H9 (cell line): ENCODE measurements at regions not wholly inside any gene's neighbourhood (a gene's known extent, or its start where the extent isn't known, plus 50 kb on each side); places are given as distances from the start of the nearest gene placed in this dataset.

Experiments used
- DNase-seq: peaks from one replicate; pipeline ENCODE4 v3.0.0-alpha.2; 2017
- H2AFZ ChIP-seq: one replicate; pipeline ENCODE4 v1.6.1; 2013; ENCODE audit warnings: mild to moderate bottlenecking, low read length, control low read depth, moderate library complexity
- H2AK5ac ChIP-seq: 2 replicates; pipeline ENCODE4 v1.6.1; 2013; ENCODE audit warnings: low read length, control low read depth, mixed read lengths; ENCODE audit not compliant: insufficient read length
- H2BK120ac ChIP-seq: one replicate; pipeline ENCODE4 v1.6.1; 2013; ENCODE audit warnings: low read depth, mild to moderate bottlenecking, low read length, control low read depth, inconsistent platforms; ENCODE audit not compliant: poor library complexity, severe bottlenecking
- H2BK12ac ChIP-seq: 2 replicates; pipeline ENCODE4 v1.6.1; 2013; ENCODE audit warnings: low read length, control low read depth, mixed read lengths, low read depth; ENCODE audit not compliant: insufficient read length
- H2BK15ac ChIP-seq: 2 replicates; pipeline ENCODE4 v1.6.1; 2013; ENCODE audit warnings: low read depth, low read length, control low read depth
- H2BK20ac ChIP-seq: one replicate; pipeline ENCODE4 v1.6.1; 2013; ENCODE audit warnings: low read depth, mild to moderate bottlenecking, low read length, control low read depth, inconsistent platforms; ENCODE audit not compliant: poor library complexity, severe bottlenecking
- H2BK5ac ChIP-seq: 2 replicates; pipeline ENCODE4 v1.6.1; 2013; ENCODE audit warnings: low read length, control low read depth, mixed read lengths; ENCODE audit not compliant: insufficient read length
- H3K14ac ChIP-seq: 2 replicates; pipeline ENCODE4 v1.6.1; 2013; ENCODE audit warnings: low read length, control low read depth; ENCODE audit not compliant: insufficient read depth
- H3K18ac ChIP-seq: 2 replicates; pipeline ENCODE4 v1.6.1; 2013; ENCODE audit warnings: low read depth, mild to moderate bottlenecking, mixed read lengths, low read length, control low read depth; ENCODE audit not compliant: insufficient read length
- H3K23ac ChIP-seq: 2 replicates; pipeline ENCODE4 v1.6.1; 2013; ENCODE audit warnings: low read length, control low read depth, mixed read lengths, low read depth; ENCODE audit not compliant: insufficient read length
- H3K23me2 ChIP-seq: 2 replicates; pipeline ENCODE4 v1.6.1; 2013; ENCODE audit warnings: low read depth, mild to moderate bottlenecking, mixed read lengths, low read length, control low read depth; ENCODE audit not compliant: insufficient read length, poor library complexity, severe bottlenecking
- H3K27ac ChIP-seq: 2 replicates; pipeline ENCODE4 v1.5.1; 2013; ENCODE audit warnings: low read length, control low read depth, mixed read lengths, low read depth; ENCODE audit not compliant: insufficient read length
- H3K27me3 ChIP-seq: 2 replicates; pipeline ENCODE4 v1.6.1; 2013; ENCODE audit warnings: low read length, control low read depth, inconsistent platforms; ENCODE audit not compliant: insufficient read depth
- H3K4ac ChIP-seq: 2 replicates; pipeline ENCODE4 v1.6.1; 2013; ENCODE audit warnings: low read depth, mild to moderate bottlenecking, control low read depth, inconsistent platforms, low read length, moderate library complexity
- H3K4me1 ChIP-seq: 2 replicates; pipeline ENCODE4 v1.6.1; 2013; ENCODE audit warnings: low read length, control low read depth, inconsistent platforms; ENCODE audit not compliant: insufficient read depth
- H3K4me2 ChIP-seq: 2 replicates; pipeline ENCODE4 v1.6.1; 2013; ENCODE audit warnings: low read length, control low read depth, mixed read lengths; ENCODE audit not compliant: insufficient read length, insufficient read depth
- H3K56ac ChIP-seq: 2 replicates; pipeline ENCODE4 v1.6.1; 2013; ENCODE audit warnings: low read depth, mild to moderate bottlenecking, mixed read lengths, low read length, control low read depth; ENCODE audit not compliant: insufficient read length
- H3K79me1 ChIP-seq: 2 replicates; pipeline ENCODE4 v1.6.1; 2013; ENCODE audit warnings: low read depth, mild to moderate bottlenecking, moderate library complexity, low read length, control low read depth, inconsistent platforms; ENCODE audit not compliant: insufficient read depth, poor library complexity, severe bottlenecking
- H3K79me2 ChIP-seq: 2 replicates; pipeline ENCODE4 v1.6.1; 2013; ENCODE audit warnings: low read length, control low read depth, inconsistent platforms; ENCODE audit not compliant: insufficient read depth
- H3K9ac ChIP-seq: 2 replicates; pipeline ENCODE4 v1.6.1; 2013; ENCODE audit warnings: low read length, control low read depth, mixed read lengths; ENCODE audit not compliant: insufficient read length; ENCODE audit errors: extremely low read depth
- H3K9me3 ChIP-seq: one replicate; pipeline ENCODE4 v1.6.1; 2013; ENCODE audit warnings: low read depth, low read length, inconsistent platforms; ENCODE audit not compliant: control insufficient read depth
- H3T11ph ChIP-seq: one replicate; pipeline ENCODE4 v1.6.1; 2013; ENCODE audit warnings: mild to moderate bottlenecking, low read length, control low read depth, inconsistent platforms
- H4K20me1 ChIP-seq: one replicate; pipeline ENCODE4 v1.6.1; 2013; ENCODE audit not compliant: control insufficient read depth, insufficient read length, insufficient read depth
- H4K5ac ChIP-seq: 2 replicates; pipeline ENCODE4 v1.6.1; 2013; ENCODE audit warnings: low read depth, mild to moderate bottlenecking, mixed read lengths, low read length, control low read depth; ENCODE audit not compliant: insufficient read length
- H4K8ac ChIP-seq: replicated peaks from 2 replicates; pipeline ENCODE4 v1.6.1; 2013; ENCODE audit warnings: low read length, control low read depth, mixed read lengths, low read depth; ENCODE audit not compliant: insufficient read length
- H4K91ac ChIP-seq: 2 replicates; pipeline ENCODE4 v1.6.1; 2013; ENCODE audit warnings: low read depth, mild to moderate bottlenecking, moderate library complexity, mixed read lengths, low read length, control low read depth; ENCODE audit not compliant: insufficient read length
- H3K27ac Mint-ChIP-seq, 3 experiments: 2 replicates in 2 of 3; 3 replicates in 1 of 3; pipeline ENCODE4 v1.8.0; 2020 to 2021; ENCODE audit warnings: mixed read lengths in 3 of 3, mild to moderate bottlenecking in 1 of 3, moderate library complexity in 1 of 3
- H3K27me3 Mint-ChIP-seq: 2 replicates; pipeline ENCODE4 v1.8.0; 2021; ENCODE audit warnings: low read depth, mild to moderate bottlenecking, moderate library complexity, mixed read lengths
- H3K36me3 Mint-ChIP-seq, 3 experiments: 2 replicates in 2 of 3; 3 replicates in 1 of 3; pipeline ENCODE4 v1.8.0; 2020 to 2021; ENCODE audit warnings: low read depth in 3 of 3, mixed read lengths in 3 of 3; ENCODE audit not compliant: insufficient read depth in 1 of 3
- H3K4me1 Mint-ChIP-seq, 2 experiments: 2 replicates each; pipeline ENCODE4 v1.8.0; 2020; ENCODE audit warnings: mixed read lengths in 2 of 2
- H3K4me3 Mint-ChIP-seq, 2 experiments: 2 replicates in 1 of 2; 3 replicates in 1 of 2; pipeline ENCODE4 v1.8.0; 2020 to 2021; ENCODE audit warnings: mild to moderate bottlenecking in 2 of 2, mixed read lengths in 2 of 2, moderate library complexity in 1 of 2
- H3K9me3 Mint-ChIP-seq, 2 experiments: 2 replicates in 1 of 2; 3 replicates in 1 of 2; pipeline ENCODE4 v1.8.0; 2020; ENCODE audit warnings: mild to moderate bottlenecking in 2 of 2, mixed read lengths in 2 of 2, moderate library complexity in 1 of 2
- WGBS: extraction: QIAGEN DNeasy Blood & Tissue Kit; methylation state at CpG from one replicate; pipeline ENCODE4 v1.1.7; 2013; ENCODE audit warnings: missing lambda C conversion rate, low lambda C conversion rate, mixed read lengths; ENCODE audit not compliant: insufficient read length; ENCODE audit errors: extremely low coverage; 5-methylcytosine and 5-hydroxymethylcytosine counted together
- TF ChIP-seq, protein P1 (sequence below): fragments of 200-600 bp; sonication (generic); conservative IDR thresholded peaks from 3 replicates; pipeline ENCODE4 v1.8.0; 2021; ENCODE audit warnings: antibody characterized with exemption, mild to moderate bottlenecking

DNA sequence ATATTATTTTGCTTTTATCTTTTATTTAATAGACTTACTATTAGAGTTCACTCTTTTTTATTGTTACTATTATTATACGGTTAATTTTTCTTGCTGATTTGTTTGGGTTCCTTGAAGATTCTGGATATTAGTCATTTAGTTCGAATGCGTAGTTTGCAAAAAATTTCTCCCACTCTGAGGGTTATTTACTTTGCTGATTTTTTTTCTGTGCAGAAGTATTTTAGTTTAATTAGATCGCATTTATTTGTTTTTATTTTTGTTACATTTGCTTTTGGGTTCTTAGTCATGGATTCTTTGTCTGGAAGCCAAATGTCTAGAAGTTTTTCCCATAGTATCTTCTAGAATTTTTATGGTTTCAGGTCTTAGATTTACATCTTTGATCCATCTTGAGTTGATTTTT is 585.2 kb downstream of the CPS1 start:
- Histone ChIP-seq H3K56ac (no peak overlapping the region), H3K18ac (no peak overlapping the region), H3K27me3 (no peaks in the 10 kb centered on the region), H3K23me2 (no peaks in the 10 kb centered on the region), H2AK5ac (no peak overlapping the region), H3K9ac (no peak overlapping the region), H4K91ac (no peak overlapping the region), H3K79me2 (no peaks in the 10 kb centered on the region), H2BK5ac (no peak overlapping the region), H4K20me1 (no peaks in the 10 kb centered on the region), H3K79me1 (no peaks in the 10 kb centered on the region), H3K4me1 (no peaks in the 10 kb centered on the region), H3K23ac (no peak overlapping the region), H4K8ac (no peak overlapping the region), H3T11ph (no peak overlapping the region), H4K5ac (no peak overlapping the region), H2BK120ac (no peak overlapping the region), H2BK12ac (no peak overlapping the region), H2BK20ac (no peak overlapping the region), H2AFZ (no peak overlapping the region), H3K9me3 (no peaks in the 10 kb centered on the region), H3K4ac (no peak overlapping the region), H2BK15ac (no peak overlapping the region), H3K27ac (no peak overlapping the region), H3K14ac (no peak overlapping the region), H3K4me2 (no peak overlapping the region)
- no peak overlapping the region for H3K27ac Mint-ChIP-seq
- no peak overlapping the region for H3K4me3 Mint-ChIP-seq
- DNase-seq, result no peak
- TF ChIP-seq, protein P1, sequence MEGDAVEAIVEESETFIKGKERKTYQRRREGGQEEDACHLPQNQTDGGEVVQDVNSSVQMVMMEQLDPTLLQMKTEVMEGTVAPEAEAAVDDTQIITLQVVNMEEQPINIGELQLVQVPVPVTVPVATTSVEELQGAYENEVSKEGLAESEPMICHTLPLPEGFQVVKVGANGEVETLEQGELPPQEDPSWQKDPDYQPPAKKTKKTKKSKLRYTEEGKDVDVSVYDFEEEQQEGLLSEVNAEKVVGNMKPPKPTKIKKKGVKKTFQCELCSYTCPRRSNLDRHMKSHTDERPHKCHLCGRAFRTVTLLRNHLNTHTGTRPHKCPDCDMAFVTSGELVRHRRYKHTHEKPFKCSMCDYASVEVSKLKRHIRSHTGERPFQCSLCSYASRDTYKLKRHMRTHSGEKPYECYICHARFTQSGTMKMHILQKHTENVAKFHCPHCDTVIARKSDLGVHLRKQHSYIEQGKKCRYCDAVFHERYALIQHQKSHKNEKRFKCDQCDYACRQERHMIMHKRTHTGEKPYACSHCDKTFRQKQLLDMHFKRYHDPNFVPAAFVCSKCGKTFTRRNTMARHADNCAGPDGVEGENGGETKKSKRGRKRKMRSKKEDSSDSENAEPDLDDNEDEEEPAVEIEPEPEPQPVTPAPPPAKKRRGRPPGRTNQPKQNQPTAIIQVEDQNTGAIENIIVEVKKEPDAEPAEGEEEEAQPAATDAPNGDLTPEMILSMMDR, result no peak
- no peaks in the 10 kb centered on the region for H3K36me3 Mint-ChIP-seq
- no CpG with 5 or more reads among the region's 4 CpGs for WGBS
- peaks cover 6% of the 10 kb centered on the region in 2 experiments; a peak in 3 of 4 replicates for H3K4me1 Mint-ChIP-seq
- H3K9me3 Mint-ChIP-seq, result no peaks in the 10 kb centered on the region; a peak in 2 of 5 replicates
- H3K27me3 Mint-ChIP-seq, result no peaks in the 10 kb centered on the region
